HL-60 (cell line): ENCODE measurements at regions not wholly inside any gene's neighbourhood (a gene's known extent, or its start where the extent isn't known, plus 50 kb on each side); places are given as distances from the start of the nearest gene placed in this dataset.

Source experiments
- DNase-seq, 2 experiments: peaks; one replicate each; pipeline ENCODE4 v3.0.0-alpha.2; 2010 to 2020; ENCODE audit warnings: low read depth in 1 of 2, low spot score in 1 of 2
- H3K27ac ChIP-seq: fragments of 250-450 bp; sonication (Bioruptor Pico); replicated peaks from 2 replicates; pipeline ENCODE4 v1.5.1; 2020; ENCODE audit warnings: mild to moderate bottlenecking, moderate library complexity
- H3K27me3 ChIP-seq: fragments of 250-450 bp; sonication (Bioruptor Pico); 2 replicates; pipeline ENCODE4 v1.5.1; 2021; ENCODE audit warnings: mild to moderate bottlenecking, moderate library complexity; ENCODE audit not compliant: insufficient read depth, poor library complexity, severe bottlenecking
- H3K4me3 ChIP-seq: replicated peaks from 2 replicates; pipeline ENCODE4 v1.5.1; 2011; ENCODE audit warnings: mild to moderate bottlenecking, control low read depth, low read length; ENCODE audit not compliant: insufficient read depth
- CTCF ChIP-seq: IDR thresholded peaks from one replicate; pipeline ENCODE4 v1.5.1; 2011; ENCODE audit warnings: low read length, control low read depth, inconsistent platforms; ENCODE audit not compliant: insufficient read depth
- GABPA ChIP-seq: IDR thresholded peaks from 2 replicates; pipeline ENCODE4 v1.6.1; 2012; ENCODE audit warnings: low read depth
- POLR2AphosphoS5 ChIP-seq: IDR thresholded peaks from 2 replicates; pipeline ENCODE4 v1.6.1; 2012; ENCODE audit warnings: low read depth
- REST ChIP-seq: IDR thresholded peaks from 2 replicates; pipeline ENCODE4 v1.6.1; 2012; ENCODE audit warnings: low read depth; ENCODE audit not compliant: insufficient replicate concordance
- SPI1 ChIP-seq: IDR thresholded peaks from 2 replicates; pipeline ENCODE4 v1.6.1; 2012; ENCODE audit warnings: low read depth, mild to moderate bottlenecking, borderline replicate concordance

GRCh38 chr1:112335351-112335750 lies 60.7 kb upstream of the CTTNBP2NL start:
- TF ChIP-seq REST (no peak), GABPA (no peak), CTCF (no peak), SPI1 (no peak), POLR2AphosphoS5 (no peak)
- no peak for DNase-seq
- H3K27ac ChIP-seq: no peak overlapping the region
- no peak overlapping the region for H3K4me3 ChIP-seq
- H3K27me3 ChIP-seq: peaks cover 6% of the 10 kb centered on the region

- 0 out of 2 replicates have a peak overlapping the region, but pooled peaks have one; percentile 7 for H3K4me3 ChIP-seq
- DNase-seq: peak; percentile 14 to 24
- no peak overlapping the region for H3K27ac ChIP-seq
- TF ChIP-seq CTCF (no peak), GABPA (no peak), REST (peak; percentile 56), POLR2AphosphoS5 (no peak), SPI1 (0 out of 2 replicates have a peak, but pooled peaks have one; percentile 27)
- H3K27me3 ChIP-seq: peaks cover 6% of the 10 kb centered on the region
These were observed 58.9 kb upstream of the CTTNBP2NL start for GRCh38 chr1:112337028-112337531.

- Histone ChIP-seq H3K27ac (no peak overlapping the region), H3K27me3 (no peaks in the 10 kb centered on the region), H3K4me3 (no peak overlapping the region)
- no peak for DNase-seq
- no peak for TF ChIP-seq REST
- TF ChIP-seq POLR2AphosphoS5: no peak
- no peak for TF ChIP-seq GABPA
- TF ChIP-seq CTCF: no peak
- TF ChIP-seq SPI1: no peak
These were observed 54.0 kb upstream of the CTTNBP2NL start for GRCh38 chr1:112341986-112342385.
